H1 (cell line): ENCODE measurements at regions not wholly inside any gene's neighbourhood (a gene's known extent, or its start where the extent isn't known, plus 50 kb on each side); places are given as distances from the start of the nearest gene placed in this dataset.

Experiments
- CTCF ChIA-PET: fragments of 300-600 bp; sonication (Branson Sonifier 250); formaldehyde crosslinking; loops from one replicate; lab custom pipeline; 2021; ENCODE audit not compliant: partially characterized antibody; lab: Charles Lee
- POLR2A ChIA-PET: fragments of 300-600 bp; sonication (Branson Sonifier 250); formaldehyde crosslinking; loops from one replicate; lab custom pipeline; 2021; ENCODE audit warnings: inconsistent platforms; ENCODE audit not compliant: partially characterized antibody; lab: Charles Lee
- DNase-seq, 2 experiments: peaks; one replicate each; pipeline versions ENCODE4 v3.0.0 to v3.0.0-alpha.2; 2010 to 2022; ENCODE audit warnings: low spot score in 2 of 2, low read depth in 1 of 2, mixed read lengths in 1 of 2
- FAIRE-seq: peaks from 2 replicates; lab custom pipeline; 2011; peaks lifted over from hg19 to GRCh38; lab: Jason Lieb, UNC
- H2AFZ ChIP-seq: 2 replicates; pipeline ENCODE4 v1.8.1; 2012; ENCODE audit warnings: low read length, inconsistent platforms
- H2AK5ac ChIP-seq: 2 replicates; pipeline ENCODE4 v1.6.1; 2013; ENCODE audit warnings: low read depth, low read length
- H2BK120ac ChIP-seq: replicated peaks from 2 replicates; pipeline ENCODE3; 2013; ENCODE audit warnings: low read depth, low read length, inconsistent platforms
- H2BK12ac ChIP-seq: 2 replicates; pipeline ENCODE4 v1.6.1; 2013; ENCODE audit warnings: low read depth, low read length
- H2BK15ac ChIP-seq: 2 replicates; pipeline ENCODE4 v1.6.1; 2013; ENCODE audit warnings: low read length
- H2BK20ac ChIP-seq: 2 replicates; pipeline ENCODE4 v1.6.1; 2013; ENCODE audit warnings: low read length
- H2BK5ac ChIP-seq: 2 replicates; pipeline ENCODE4 v1.6.1; 2013; ENCODE audit warnings: low read depth, low read length
- H3K14ac ChIP-seq: 2 replicates; pipeline ENCODE4 v1.6.1; 2013; ENCODE audit warnings: inconsistent platforms; ENCODE audit not compliant: insufficient read length
- H3K18ac ChIP-seq: 2 replicates; pipeline ENCODE4 v1.6.1; 2013; ENCODE audit warnings: low read length; ENCODE audit errors: extremely low read depth
- H3K23ac ChIP-seq: 2 replicates; pipeline ENCODE4 v1.6.1; 2013; ENCODE audit warnings: inconsistent platforms; ENCODE audit not compliant: insufficient read length
- H3K23me2 ChIP-seq: 2 replicates; pipeline ENCODE4 v1.6.1; 2013; ENCODE audit warnings: low read depth, low read length
- H3K27ac ChIP-seq: 2 replicates; pipeline ENCODE4 v1.6.1; 2011; ENCODE audit warnings: low read depth, low read length, inconsistent platforms
- H3K27me3 ChIP-seq, 4 experiments: replicated peaks in 1 of 4; 1 replicate in 1 of 4; 2 replicates in 3 of 4; pipeline versions ENCODE4 v1.6.1 to v1.8.1; 2011 to 2013; ENCODE audit warnings: low read length in 3 of 4, mild to moderate bottlenecking in 3 of 4, inconsistent platforms in 2 of 4, mixed read lengths in 2 of 4, moderate library complexity in 1 of 4; ENCODE audit not compliant: control insufficient read depth in 3 of 4, insufficient read depth in 3 of 4; ENCODE audit errors: extremely low read depth in 1 of 4
- H3K36me3 ChIP-seq, 4 experiments: 2 replicates each; pipeline versions ENCODE4 v1.6.1 to v1.8.1; 2011 to 2013; ENCODE audit warnings: mild to moderate bottlenecking in 4 of 4, low read length in 3 of 4, moderate library complexity in 2 of 4, control low read depth in 1 of 4, inconsistent platforms in 1 of 4; ENCODE audit not compliant: insufficient read depth in 4 of 4, control insufficient read depth in 2 of 4
- H3K4ac ChIP-seq: replicated peaks from 2 replicates; pipeline ENCODE3; 2013; ENCODE audit warnings: low read length, low read depth, mixed read lengths, inconsistent platforms; ENCODE audit not compliant: insufficient read length
- H3K4me1 ChIP-seq, 4 experiments: replicated peaks in 1 of 4; 1 replicate in 1 of 4; 2 replicates in 3 of 4; pipeline versions ENCODE4 v1.6.1 to v1.8.1; 2011 to 2013; ENCODE audit warnings: low read length in 3 of 4, inconsistent platforms in 2 of 4, mixed read lengths in 1 of 4; ENCODE audit not compliant: insufficient read depth in 4 of 4, control insufficient read depth in 3 of 4
- H3K4me2 ChIP-seq, 2 experiments: 2 replicates each; pipeline versions ENCODE4 v1.6.1 to v1.8.1; 2011 to 2013; ENCODE audit warnings: low read depth in 2 of 2, low read length in 2 of 2, control low read depth in 1 of 2, inconsistent platforms in 1 of 2, mild to moderate bottlenecking in 1 of 2; ENCODE audit not compliant: insufficient read depth in 1 of 2
- H3K4me3 ChIP-seq, 4 experiments: fragments of 200-600, 300-600 bp in 1 of 4; sonication (generic), shearing (Covaris generic), sonication (Bioruptor Twin) in 1 of 4; 2 replicates each; pipeline versions ENCODE4 v1.5.1 to v1.8.1; 2011 to 2016; ENCODE audit warnings: low read length in 4 of 4, low read depth in 3 of 4, control low read depth in 2 of 4, inconsistent platforms in 2 of 4, mild to moderate bottlenecking in 2 of 4, mixed read lengths in 1 of 4, moderate library complexity in 1 of 4; ENCODE audit not compliant: insufficient read depth in 2 of 4; ENCODE audit errors: extremely low read depth in 1 of 4
- H3K56ac ChIP-seq: replicated peaks from 2 replicates; pipeline ENCODE3; 2013; ENCODE audit warnings: low read depth, mild to moderate bottlenecking, mixed read lengths, low read length, inconsistent platforms; ENCODE audit not compliant: insufficient read length
- H3K79me1 ChIP-seq: 2 replicates; pipeline ENCODE4 v1.6.1; 2013; ENCODE audit warnings: low read depth, low read length, control low read depth
- H3K79me2 ChIP-seq, 2 experiments: 2 replicates each; pipeline versions ENCODE4 v1.6.1 to v1.8.1; 2012 to 2013; ENCODE audit warnings: low read length in 2 of 2, mild to moderate bottlenecking in 2 of 2, inconsistent platforms in 1 of 2; ENCODE audit not compliant: insufficient read depth in 2 of 2, control insufficient read depth in 1 of 2
- H3K9ac ChIP-seq, 4 experiments: replicated peaks in 1 of 4; 1 replicate in 1 of 4; 2 replicates in 3 of 4; pipeline versions ENCODE4 v1.6.1 to v1.8.1; 2011 to 2013; ENCODE audit warnings: low read depth in 3 of 4, low read length in 3 of 4, control low read depth in 2 of 4, mild to moderate bottlenecking in 2 of 4, moderate library complexity in 2 of 4, inconsistent platforms in 1 of 4; ENCODE audit errors: extremely low read depth in 1 of 4
- H3K9me3 ChIP-seq, 2 experiments: 2 replicates each; pipeline versions ENCODE4 v1.6.1 to v1.8.1; 2012 to 2013; ENCODE audit warnings: mild to moderate bottlenecking in 2 of 2, moderate library complexity in 2 of 2, control low read depth in 1 of 2, inconsistent platforms in 1 of 2, low read depth in 1 of 2, low read length in 1 of 2, mixed read lengths in 1 of 2; ENCODE audit not compliant: insufficient read depth in 2 of 2
- H4K20me1 ChIP-seq, 2 experiments: replicated peaks in 1 of 2; 2 replicates each; pipeline versions ENCODE3 to v1.8.1; 2011 to 2013; ENCODE audit warnings: inconsistent platforms in 2 of 2, low read length in 2 of 2, mild to moderate bottlenecking in 1 of 2; ENCODE audit not compliant: insufficient read depth in 2 of 2, control insufficient read depth in 1 of 2
- H4K5ac ChIP-seq: 2 replicates; pipeline ENCODE4 v1.6.1; 2013; ENCODE audit warnings: low read length, low read depth, mixed read lengths, inconsistent platforms; ENCODE audit not compliant: insufficient read length
- H4K8ac ChIP-seq: 2 replicates; pipeline ENCODE4 v1.8.0; 2013; ENCODE audit warnings: mild to moderate bottlenecking, moderate library complexity, low read length, inconsistent platforms; ENCODE audit not compliant: insufficient read depth; ENCODE audit errors: extremely low read depth
- H4K91ac ChIP-seq: replicated peaks from 2 replicates; pipeline ENCODE3; 2013; ENCODE audit warnings: low read length, mixed read lengths, inconsistent platforms; ENCODE audit not compliant: insufficient read length
- ATF3 ChIP-seq: IDR thresholded peaks from 2 replicates; pipeline ENCODE4 v1.6.1; 2011; ENCODE audit warnings: low read depth, mild to moderate bottlenecking, low read length; ENCODE audit not compliant: insufficient read depth
- BRCA1 ChIP-seq: IDR thresholded peaks from 2 replicates; pipeline ENCODE4 v1.6.1; 2012; ENCODE audit warnings: low read depth, low read length, improper control_type of control experiment
- RBBP5 ChIP-seq: IDR thresholded peaks from 2 replicates; pipeline ENCODE4 v1.7.1; 2012; ENCODE audit warnings: low read depth, mild to moderate bottlenecking, inconsistent platforms, low read length, moderate library complexity, borderline replicate concordance
- RNF2 ChIP-seq: fragments of 200-900, 300-1000 bp; sonication (generic); IDR thresholded peaks from 2 replicates; pipeline ENCODE4 v1.7.1; 2016; ENCODE audit warnings: borderline replicate concordance, low read depth, mild to moderate bottlenecking, antibody characterized with exemption, low read length; ENCODE audit not compliant: poor library complexity, severe bottlenecking; ENCODE audit errors: missing control alignments
- WGBS, 2 experiments: shearing (Covaris generic) in 1 of 2; methylation state at CpG; one replicate each; pipeline versions ENCODE4 v1.1.6 to v1.1.7; 2013 to 2015; ENCODE audit warnings: low lambda C conversion rate in 2 of 2, mixed read lengths in 2 of 2, inconsistent platforms in 1 of 2, low coverage in 1 of 2, missing lambda C conversion rate in 1 of 2; ENCODE audit not compliant: insufficient replicate concordance in 2 of 2, insufficient coverage in 1 of 2, insufficient read length in 1 of 2; ENCODE audit errors: extremely low coverage in 1 of 2, missing lambda C conversion rate in 1 of 2; 5-methylcytosine and 5-hydroxymethylcytosine counted together

GRCh38 chr2:120874888-120875275 lies 139.2 kb downstream of the GLI2 start:
- POLR2A ChIA-PET = interaction anchor here (1.0 kb wide), 1 partner anchor 88 kb away, joined by 3 read pairs; no protein-coding TSS in a partner anchor
- Histone ChIP-seq H3K36me3 (no peaks in the 10 kb centered on the region), H4K5ac (no peak overlapping the region), H3K18ac (peak overlapping the region; percentile 71; the same call in 1 of the 2 replicates), H4K20me1 (peaks cover 15 to 39% of the 10 kb centered on the region in 2 experiments), H2BK15ac (no peak overlapping the region), H2AFZ (no peak overlapping the region), H3K9me3 (no peaks in the 10 kb centered on the region), H3K9ac (no peak overlapping the region), H3K27me3 (no peaks in the 10 kb centered on the region), H3K79me1 (peaks cover 12% of the 10 kb centered on the region; the same call in 1 of the 2 replicates), H3K4ac (no peak overlapping the region), H4K91ac (no peak overlapping the region), H3K4me3 (no peak overlapping the region), H2BK20ac (no peak overlapping the region), H4K8ac (peak overlapping the region; percentile 42; the same call in 1 of the 2 replicates), H2BK5ac (no peak overlapping the region), H3K79me2 (peaks cover 0 to 67% of the 10 kb centered on the region in 2 experiments; a peak in 2 of 4 replicates), H3K27ac (no peak overlapping the region), H3K14ac (no peak overlapping the region), H3K23ac (no peak overlapping the region), H2AK5ac (no peak overlapping the region), H3K4me1 (peaks cover 0 to 9% (median 7%) of the 10 kb centered on the region in 4 experiments; a peak in 4 of 7 replicates), H3K23me2 (no peaks in the 10 kb centered on the region), H2BK120ac (no peak overlapping the region), H3K4me2 (no peak overlapping the region), H2BK12ac (no peak overlapping the region), H3K56ac (no peak overlapping the region)
- 82% methylated on average over 5 of the region's 5 CpGs; no CpG with 5 or more reads in 1 of the 2 experiments for WGBS, 2 experiments
- CTCF ChIA-PET = interaction anchor here (0.6 to 17.5 kb wide), 12 partner anchors 8 to 194 kb away, joined by 3 to 158 read pairs (median 4); no protein-coding TSS in a partner anchor
- no peak for DNase-seq
- FAIRE-seq = no peak
- TF ChIP-seq ATF3 = no peak
- no peak for TF ChIP-seq RNF2
- no peak for TF ChIP-seq RBBP5
- TF ChIP-seq BRCA1 = no peak
